ENCODE measurements at regions not wholly inside any gene's neighbourhood (a gene's known extent, or its start where the extent isn't known, plus 50 kb on each side); places are given as distances from the start of the nearest gene placed in this dataset.

DNA sequence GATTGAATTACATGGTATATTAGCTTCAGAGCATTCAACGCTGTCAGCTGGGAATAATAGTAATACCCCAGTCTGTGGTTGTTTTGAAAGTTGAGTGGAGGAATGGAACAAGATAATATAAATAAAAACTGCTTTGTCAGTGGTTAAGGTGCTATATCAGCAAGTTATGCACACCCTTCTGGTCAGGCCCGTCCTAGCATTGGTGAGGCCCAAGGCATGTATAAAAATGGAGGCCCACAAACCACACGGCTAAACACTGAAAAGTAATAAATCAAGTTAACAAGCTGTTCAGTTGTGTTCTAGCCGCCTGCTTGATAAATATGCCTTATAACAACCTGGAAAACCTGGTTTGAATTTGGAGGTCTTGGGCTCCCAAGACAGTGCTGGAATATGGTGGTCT, 77.4 kb downstream of the PSMG1 start:
- no peak for TF ChIP-seq POLR2AphosphoS5 (IDR thresholded peaks at IDR 0.05; ENCODE audit: borderline replicate concordance, low read depth, low read length)
- no peak for TF ChIP-seq EZH2 (IDR thresholded peaks at IDR 0.05)
